DMS153 (cell line): ENCODE measurements at regions not wholly inside any gene's neighbourhood (a gene's known extent, or its start where the extent isn't known, plus 50 kb on each side); places are given as distances from the start of the nearest gene placed in this dataset.

Source experiments
- DNase-seq: peaks from one replicate; lab custom pipeline; 2025; lab: John Stamatoyannopoulos, UW

DNA sequence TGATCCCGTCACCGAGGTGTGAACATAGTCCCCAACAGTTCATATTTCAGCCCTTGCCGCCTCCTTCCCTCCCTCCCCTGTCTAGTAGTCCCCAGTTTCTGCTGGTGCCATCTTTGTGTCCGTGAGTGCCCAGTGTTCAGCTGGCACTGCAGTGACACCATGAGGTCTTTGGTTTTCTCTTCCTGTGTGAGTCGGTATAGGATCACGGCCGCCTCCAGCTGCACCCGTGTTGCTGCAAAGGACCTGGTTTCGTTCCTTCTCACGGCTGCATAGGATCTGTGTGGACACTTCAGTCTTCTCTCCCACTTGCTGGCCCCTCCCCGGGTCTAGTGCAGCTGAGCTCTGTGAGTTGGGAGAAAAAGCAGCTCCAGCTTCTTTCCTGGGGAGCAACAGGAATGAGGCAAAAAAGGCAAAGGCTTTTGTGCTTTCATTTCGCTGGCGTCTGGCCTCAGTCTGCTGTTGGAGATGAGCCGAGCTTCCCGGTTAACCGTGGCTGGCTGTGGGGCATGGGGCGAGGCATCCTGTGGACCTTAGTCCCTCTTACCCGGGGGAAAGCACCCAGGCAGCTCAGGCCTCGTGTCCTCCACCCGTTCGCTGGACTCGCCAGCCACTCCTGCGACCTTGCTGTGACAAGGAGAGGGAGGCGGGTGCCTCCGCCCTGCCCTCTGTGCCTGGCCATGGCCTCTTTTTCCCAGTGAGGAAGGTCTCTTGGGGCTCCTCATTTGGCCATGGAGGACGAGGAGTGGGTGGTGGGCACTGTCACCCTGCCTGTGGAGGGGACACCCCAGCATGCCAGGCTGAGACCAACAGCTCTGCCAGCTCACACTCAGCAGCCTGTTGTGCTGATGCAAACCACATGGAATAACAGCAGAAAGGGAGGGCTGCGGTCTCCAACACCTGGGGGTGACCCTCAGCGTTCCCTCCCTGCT is 196.5 kb downstream of the TEX29 start:
- peak; percentile 37 for DNase-seq

DNA sequence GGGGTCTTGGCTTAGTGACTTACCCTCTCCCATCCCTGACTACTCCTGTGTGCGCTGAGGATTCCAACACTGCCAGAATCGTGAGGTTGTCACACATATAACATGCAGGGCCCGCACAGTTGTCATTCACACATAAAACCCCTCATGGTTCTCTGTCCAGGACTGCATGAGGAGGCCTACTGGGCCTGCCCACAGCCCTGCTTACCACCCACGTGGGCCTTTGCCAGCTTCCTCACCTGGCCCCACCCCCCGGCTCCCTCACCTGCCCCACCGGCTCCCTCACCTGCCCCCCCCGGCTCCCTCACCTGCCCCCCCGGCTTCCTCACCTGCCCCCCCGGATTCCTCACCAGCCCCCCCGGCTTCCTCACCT is 197.2 kb downstream of the TEX29 start:
- DNase-seq, result peak; percentile 26

DNA sequence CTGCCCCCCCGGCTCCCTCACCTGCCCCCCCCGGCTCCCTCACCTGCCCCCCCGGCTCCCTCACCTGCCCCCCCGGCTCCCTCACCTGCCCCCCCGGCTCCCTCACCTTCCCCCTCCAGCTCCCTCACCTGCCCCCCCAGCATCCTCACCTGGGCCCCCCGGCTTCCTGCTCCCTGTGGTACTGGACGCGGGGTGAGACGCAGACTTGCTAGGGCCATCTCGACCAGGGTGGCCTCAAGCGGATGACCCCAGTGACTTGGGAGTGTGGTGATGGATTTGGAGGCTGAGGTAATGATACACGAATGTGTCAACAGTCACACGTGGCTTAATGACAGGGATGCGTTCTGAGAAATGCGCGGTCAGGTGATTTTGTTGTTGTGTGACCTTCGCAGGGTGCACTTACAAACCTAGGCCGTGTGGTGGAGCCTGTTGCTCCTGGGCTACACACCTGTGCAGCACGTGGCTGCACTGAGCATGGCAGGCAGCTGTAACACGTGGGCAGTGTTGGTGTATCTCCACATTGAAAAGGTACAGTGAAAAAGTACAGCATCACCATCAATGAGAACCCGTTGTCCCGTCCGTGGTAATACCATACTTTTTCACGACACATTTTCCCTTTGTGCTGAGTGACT is 197.8 kb downstream of the TEX29 start:
- DNase-seq, result peak; percentile 94

DNA sequence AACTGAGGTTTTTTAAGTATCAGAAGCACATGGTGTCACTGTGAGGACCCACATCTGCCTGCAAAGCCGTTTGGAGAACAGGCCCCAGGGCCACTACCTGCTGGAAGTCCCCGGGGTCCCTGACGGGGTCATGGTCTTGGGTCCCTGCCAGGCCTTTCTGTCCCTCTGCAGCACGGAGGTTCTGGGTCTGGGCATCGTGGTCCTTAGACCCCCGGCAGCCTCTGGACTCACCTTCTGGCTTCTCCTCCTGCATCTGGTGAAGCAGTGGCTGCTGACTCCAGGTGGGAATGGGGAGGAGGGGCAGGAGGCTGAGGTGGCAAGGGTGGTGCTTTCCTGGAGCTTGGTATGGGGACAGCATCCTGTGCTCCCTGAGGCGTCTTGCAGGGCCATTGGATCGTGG is 198.6 kb downstream of the TEX29 start:
- DNase-seq, result no peak

DNA sequence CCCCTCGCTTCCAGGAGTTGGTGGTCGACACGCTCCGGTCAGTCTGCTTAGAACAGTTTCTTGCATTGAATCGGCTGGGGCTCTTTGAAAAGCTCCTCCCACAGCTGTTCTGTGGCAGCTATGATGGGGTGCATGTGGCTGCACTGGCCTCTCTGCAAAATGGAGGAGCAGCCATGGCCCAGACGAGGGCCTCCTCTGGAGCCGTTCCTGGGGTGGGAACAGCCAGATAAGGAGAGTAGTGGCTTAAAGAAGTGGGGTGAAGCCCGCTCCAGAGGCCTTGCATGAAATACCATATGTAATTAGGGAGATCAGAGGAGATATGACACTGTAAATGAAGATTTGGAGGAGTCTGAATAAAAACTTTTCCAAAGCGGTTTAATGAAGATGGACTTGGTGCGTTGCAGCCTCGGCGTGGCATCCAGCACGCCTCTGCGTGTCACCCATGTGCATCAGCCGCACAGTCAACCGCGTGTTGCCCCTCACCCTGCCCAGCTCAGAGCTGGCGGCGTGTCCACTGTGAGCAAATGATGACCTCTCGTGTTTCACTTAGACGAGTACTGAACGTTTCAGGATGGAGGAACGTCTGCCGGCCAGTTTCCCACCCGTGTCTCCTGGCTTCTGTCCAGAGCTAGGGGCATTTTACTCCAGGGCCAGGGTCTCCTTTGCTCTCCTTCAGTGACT is 199.2 kb downstream of the TEX29 start:
- no peak for DNase-seq

DNA sequence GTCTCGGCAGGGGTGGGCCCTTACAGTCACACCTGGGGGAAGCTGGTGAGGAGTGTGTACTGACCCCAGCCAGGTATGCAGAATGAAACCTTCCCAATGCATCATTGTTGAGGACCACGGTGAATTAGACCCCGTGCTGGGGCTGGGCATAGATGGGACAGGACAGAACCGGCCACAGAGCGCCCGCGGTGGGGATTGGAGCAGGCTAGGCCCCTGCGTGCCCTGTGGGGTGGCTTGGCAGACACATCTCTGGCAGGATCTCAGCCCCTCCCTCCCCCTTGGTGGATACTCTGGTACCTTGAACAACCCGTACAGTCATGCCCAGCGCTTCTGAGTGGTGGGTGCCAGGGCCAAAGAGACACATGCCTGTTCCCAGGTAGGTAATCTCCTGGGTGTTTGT is 200.6 kb downstream of the TEX29 start:
- DNase-seq, result no peak

DNA sequence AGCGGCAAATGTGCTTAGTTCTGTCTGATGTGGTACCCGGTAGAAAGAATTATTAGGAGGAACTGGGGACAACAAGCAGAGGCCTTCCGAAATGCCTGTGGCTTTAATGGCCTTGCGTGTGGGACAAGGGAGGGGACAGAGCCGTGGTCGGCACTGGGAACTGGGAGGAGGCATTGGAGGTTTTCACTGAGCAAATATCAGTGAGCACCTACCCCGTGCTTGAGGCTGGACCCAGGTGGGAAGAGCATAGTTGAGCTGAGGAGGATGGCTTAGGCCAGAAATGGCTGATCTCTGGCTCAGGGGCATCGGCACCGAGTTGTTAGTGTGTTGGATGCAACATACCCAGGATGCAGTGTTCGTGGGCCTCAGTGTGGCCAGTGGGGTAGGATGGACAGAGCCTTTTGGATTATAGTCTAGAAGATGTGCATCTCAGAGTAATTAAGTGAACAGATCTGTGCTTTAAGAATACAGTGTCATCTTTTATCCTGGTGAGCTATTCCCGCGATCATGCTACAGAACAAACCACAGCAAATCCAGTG is 201.3 kb downstream of the TEX29 start:
- DNase-seq, result no peak

DNA sequence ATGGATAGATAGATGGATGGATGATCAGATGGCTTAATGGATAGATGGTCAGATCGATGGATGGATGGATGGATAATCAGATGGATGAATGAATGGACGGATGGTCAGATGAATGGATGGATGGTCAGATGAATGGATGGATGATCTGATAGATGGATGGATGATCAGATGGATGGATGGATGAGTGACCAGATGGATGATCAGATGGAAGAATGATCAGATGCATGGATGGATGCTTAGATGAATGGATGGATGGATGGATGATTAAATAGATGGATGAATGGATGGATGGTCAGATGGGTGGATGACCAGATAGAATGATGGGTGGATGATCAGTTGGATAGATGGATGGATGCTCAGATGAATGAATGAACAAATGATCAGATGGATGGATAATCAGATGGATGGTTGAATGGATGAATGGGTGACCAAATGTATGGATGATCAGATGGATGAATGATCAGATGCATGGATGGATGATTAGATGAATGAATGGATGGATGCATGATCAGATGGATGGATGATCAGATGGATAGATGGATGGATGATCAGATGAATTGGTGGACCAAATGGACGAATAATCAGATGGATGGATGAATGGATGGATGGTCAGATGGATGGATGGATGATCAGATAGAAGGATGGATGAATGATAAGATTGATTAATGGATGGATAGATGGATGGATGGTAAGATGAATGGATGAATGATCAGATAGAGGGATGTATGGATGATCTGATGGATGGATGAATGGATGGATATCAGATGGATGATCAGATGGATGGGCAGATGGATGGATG is 205.1 kb downstream of the TEX29 start:
- no peak for DNase-seq

DNA sequence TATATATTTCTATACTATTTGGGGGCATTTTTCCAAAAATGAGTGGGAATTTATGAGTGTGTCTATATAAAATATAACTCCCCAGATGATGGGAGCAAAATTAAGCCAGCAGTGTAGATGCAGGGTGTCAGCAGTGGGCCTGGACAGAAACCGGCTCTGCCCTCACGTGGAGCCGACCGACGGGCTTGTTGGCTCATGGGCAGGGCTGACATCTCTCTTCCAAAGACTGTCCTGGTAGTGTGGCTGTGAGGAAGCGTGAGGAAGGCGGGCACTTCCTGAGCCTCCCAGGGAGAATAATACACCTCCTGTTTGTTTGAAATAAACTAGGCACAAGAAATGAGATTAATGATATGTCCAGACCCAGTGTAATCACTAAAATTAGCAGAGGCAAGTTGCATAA is 206.5 kb downstream of the TEX29 start:
- no peak for DNase-seq

DNA sequence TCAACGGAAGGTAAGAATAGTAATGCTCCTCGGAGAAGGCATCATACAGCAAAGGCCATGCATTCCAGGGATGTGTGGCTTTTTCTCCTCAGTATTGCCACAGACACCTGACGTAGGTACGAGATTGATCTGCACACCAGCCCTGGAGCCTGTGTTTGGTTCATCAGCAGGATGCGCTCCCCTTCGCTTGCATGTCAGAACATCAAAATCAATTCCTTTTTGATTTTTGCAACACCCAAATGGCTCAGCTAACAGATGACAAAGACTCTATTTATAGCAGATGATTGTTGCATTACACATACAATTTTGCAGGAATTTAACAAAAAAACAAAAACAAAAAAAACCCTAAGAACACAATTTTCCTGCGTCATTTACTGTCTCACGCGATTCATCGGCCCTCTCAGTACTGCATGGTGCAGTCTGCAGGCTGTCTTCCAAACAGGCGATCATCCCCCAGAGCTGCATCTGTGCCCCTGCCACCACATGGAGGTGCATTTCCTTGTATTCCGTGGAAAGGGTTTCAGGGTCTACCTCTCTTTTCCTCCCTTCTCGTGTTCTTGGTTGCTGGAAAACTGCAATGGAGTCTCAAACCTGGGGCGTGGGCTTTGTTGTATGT is 207.3 kb downstream of the TEX29 start:
- DNase-seq, result no peak

DNA sequence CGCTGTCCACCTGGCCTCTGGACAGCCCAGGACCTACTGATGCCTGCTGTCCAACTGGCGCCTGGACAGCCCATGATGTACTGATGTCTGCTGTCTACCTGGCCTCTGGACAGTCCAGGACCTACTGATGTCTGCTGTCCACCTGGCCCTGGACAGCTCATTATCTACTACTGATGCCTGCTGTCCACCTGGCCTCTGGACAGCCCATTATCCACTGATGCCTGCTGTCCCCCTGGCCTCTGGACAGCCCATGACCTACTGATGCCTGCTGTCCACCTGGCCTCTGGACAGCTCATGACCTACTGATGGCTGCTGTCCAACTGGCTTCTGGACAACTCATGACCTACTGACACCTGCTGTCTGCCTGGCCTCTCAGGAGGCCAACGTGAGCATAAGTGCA is 208.1 kb downstream of the TEX29 start:
- no peak for DNase-seq

DNA sequence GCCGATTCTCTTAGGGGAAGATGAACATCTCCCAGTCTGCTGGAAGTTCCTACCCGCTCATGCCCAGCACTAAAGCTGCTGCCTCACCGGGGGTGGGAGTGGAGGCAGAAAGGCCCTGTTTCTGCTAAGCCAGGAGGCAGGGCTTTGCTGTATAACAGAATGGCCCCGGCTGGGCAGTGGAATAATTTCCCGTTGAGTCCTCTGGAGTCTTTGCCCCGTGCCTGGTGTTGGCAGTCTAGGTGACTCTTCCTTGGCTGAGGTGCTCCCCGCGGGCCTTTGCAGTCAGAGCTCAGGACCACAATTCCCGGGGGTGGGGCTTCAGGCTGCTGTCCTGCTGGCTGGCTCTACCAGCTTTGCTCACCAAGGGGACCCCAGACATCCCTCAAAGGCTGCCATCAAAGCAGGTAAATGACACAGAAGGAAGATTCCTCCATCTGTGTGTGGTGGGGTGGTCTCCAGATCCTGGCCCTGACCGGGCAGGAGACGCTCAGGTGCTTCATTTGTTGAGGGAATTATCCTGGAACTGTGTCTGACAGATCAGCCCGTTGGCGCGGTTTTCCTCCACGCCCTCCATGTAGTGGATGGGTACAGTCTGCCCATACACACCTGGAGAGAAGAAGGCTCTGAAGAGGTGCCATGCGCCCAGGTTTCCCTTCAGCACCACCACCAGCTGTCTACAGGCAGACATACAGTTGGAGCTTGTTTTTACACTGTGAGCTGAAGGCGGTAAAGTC is 209.9 kb downstream of the TEX29 start:
- no peak for DNase-seq

DNA sequence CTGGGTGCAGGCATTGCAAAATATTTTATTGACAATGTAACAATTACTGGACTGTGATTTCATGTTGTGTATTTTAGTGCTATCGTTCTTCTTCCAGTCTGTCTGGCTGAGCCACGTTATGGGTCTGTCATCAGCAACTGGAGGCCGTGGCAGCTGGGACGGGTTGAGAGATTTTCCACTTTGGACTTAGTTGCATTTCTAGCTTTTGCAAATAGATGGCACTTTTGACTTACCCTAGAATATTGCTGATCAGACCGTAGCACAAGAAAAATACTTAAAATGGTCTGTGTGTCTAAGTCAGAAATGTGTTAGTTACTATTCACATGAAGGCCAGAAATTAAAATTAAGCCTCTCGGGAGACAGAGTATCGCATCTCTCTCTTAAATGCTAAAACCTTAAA is 211.1 kb downstream of the TEX29 start:
- peak; percentile 52 for DNase-seq

DNA sequence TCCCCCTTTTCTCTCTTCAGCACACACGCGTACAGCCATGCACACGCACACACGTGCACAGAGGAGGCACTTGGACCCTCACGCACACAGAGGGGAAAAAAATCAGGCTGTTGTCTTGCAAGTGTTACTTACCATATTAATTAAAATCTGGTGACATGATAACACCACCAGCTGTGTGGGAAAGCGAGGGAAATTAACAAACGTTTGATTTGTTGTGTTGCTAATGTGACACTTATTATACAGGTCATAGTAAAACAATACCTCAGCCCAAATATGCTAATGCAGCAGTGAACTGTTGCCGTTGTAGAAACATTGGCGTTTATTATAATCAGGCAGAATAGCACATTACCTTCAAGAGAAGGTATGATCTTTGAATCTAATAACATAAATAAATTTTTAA is 211.7 kb downstream of the TEX29 start:
- no peak for DNase-seq

DNA sequence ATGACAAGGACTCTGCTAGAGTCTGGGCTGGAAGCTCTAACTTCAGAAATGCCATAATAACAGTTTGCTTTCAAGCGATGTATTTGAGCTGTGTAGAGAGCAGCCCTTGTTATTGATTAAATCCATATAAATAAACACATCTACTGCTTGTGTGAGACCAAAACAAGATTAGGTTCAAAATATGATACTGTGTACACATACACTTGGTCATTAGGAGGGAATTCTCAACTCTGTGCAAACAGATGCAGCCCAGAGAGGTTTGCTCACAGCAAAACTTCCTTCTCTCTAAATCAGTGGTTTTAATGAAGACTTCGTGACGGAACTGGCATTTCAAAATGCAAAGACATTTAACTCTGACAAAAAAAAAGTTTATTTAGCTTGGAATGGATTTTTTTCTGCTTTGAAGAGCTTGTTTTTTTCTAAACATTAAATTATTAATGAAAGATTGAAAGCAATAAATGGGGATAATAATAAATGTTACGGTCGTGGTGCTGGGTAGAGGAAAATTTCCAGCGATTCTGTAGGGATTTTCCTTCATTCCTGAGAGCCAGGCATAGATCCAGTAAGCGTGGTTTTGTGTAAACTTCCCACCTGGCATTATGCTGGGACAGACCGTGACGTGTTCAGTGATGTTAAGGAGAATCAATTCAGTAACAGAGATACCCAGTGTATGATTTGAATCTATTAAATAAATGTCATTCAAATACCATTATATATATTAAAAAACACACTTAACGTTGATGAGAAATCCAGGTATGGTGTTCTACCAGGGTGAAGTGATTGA is 213.7 kb downstream of the TEX29 start:
- peak; percentile 89 for DNase-seq

DNA sequence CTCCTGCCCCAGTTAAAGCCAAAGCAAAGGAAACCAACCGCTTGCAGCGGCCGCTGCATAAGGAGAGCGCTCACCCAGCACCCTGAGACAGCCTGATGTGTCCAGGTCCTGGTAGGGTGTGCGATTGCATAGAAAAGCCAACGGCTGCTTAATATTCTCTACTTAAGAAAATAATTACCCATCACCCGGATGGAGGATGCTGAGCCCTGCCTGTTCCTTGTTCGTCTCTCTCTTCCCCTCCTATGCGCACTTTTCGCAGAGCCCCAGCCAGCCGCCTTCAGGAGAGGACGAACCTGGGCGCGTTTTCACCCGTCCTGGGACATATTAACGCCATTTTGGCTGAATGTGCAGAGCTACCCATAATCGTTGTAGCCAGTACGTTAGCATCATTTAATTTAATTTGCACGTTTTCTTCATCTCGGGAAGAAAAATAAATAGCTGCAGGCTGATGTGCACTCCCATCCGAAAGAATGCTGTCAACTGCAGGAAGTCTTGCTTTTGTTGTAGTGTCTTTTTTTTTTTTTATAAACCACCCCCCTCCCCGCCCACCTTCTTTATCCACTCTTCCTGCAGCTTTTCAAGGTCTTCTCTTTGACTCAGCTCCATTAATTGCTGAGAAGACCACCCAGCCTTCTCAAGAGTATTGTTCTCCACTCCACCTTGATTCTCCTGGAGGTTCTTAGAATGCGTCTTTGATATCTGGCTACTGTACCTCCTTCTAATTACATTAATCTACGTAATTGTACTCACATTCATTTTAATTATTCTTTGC is 214.5 kb downstream of the TEX29 start:
- DNase-seq, result peak; percentile 18

DNA sequence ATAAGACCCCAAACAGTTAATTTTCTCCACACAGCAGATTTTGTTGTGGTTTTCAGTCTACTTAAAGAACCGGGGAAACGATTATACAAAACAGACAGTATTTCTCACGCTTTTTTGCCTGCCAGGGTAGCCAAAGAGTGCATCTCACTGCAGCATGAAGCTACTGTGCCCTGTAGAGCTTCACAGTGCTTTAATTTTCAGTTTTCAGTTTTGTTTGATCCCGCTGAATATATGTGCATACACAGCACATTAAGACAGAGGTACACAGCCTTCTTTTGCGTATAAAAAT is 215.0 kb downstream of the TEX29 start:
- no peak for DNase-seq

DNA sequence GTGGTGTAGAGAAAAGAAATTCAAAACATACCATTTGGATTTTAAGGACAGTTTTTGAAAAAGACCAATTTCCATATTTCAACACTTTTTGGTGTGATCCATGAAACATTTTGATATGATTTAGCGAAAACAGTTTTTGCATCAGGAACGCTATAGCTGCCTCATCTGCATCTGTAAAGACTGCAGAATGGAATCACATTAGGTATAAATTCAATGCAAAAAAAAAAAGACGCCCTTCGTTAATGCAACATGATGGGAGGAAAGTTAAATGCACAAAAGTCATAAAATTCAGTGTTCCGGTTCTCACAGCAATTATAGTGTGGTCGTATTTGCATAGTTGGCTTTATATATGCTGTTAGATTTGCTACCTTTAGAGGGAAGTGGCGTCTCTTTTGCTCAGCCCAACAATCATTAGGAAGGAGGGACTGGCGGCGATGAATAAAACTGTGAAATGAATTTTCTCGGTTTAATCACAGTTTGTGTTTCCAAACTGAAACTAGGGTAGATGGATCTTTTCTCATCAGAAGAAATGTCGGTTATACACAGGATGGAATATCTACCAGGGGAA is 215.7 kb downstream of the TEX29 start:
- DNase-seq, result no peak

DNA sequence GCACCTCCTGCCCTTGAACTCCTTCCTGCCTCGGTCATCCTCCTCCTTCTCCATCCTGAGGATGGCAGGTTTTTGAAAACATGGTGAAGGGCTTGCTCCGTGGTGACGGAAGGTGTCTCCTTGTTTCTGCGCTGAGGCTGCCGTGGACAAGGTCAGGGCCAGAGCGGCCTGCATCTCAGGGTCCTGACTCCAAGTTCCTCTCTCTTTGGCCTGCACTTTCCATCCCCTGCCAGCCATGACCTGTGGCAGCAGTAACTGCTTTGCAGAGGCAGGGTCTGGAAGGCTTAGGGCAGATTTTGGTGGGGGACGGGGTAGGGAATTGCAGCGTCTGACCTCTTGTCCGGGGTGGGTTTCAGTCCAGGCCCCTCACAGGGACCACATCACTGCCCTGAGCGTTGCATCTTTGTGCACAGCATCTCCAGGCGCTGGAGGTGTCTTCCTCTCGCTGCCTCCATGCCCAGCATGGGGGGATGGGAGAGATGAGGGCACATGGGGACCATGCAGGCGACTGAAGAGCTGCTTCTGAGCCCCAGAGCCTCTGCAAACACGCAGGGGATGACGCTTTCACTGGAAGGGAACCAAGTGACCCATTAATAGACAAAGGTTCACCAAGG is 216.8 kb downstream of the TEX29 start:
- no peak for DNase-seq
